A673 (cell line): ENCODE measurements at regions not wholly inside any gene's neighbourhood (a gene's known extent, or its start where the extent isn't known, plus 50 kb on each side); places are given as distances from the start of the nearest gene placed in this dataset.

Source experiments
- CTCF ChIP-seq: fragments of 300-800, 200-600 bp; sonication (generic); conservative IDR thresholded peaks from 2 replicates; pipeline ENCODE4 v1.5.1; 2017; ENCODE audit warnings: low read depth, mild to moderate bottlenecking, antibody characterized with exemption, low read length, moderate library complexity, mixed read lengths
- EZH2 ChIP-seq: fragments of 200-600 bp; sonication (generic); IDR thresholded peaks from 2 replicates; pipeline ENCODE4 v1.6.1; 2017; ENCODE audit warnings: borderline replicate concordance, low read depth, mild to moderate bottlenecking, mixed read lengths, antibody characterized with exemption, low read length; ENCODE audit not compliant: poor library complexity, severe bottlenecking

- no peak for TF ChIP-seq CTCF
- no peak for TF ChIP-seq EZH2
These were observed 457.0 kb upstream of the KLF4 start for GRCh38 chr9:107946364-107947141.
